Stimulated activated CD4-positive, alpha-beta T cell treated with anti-CD3 and anti-CD28 coated beads, TNF-alpha, amount 100 ng/mL, for 48 hours (primary cell): ENCODE measurements at regions not wholly inside any gene's neighbourhood (a gene's known extent, or its start where the extent isn't known, plus 50 kb on each side); places are given as distances from the start of the nearest gene placed in this dataset.
A peak's percentile ranks its signal among the peaks of the same experiment; 100 is the strongest.

Experiments
- DNase-seq, 3 donors: peaks; one replicate each; pipeline ENCODE4 v3.0.0-alpha.2; 2020; ENCODE audit warnings: low read depth in 3 of 3

- DNase-seq: no peak
Observed at GRCh38 chr2:177118636-177119035, 94.0 kb upstream of the HNRNPA3 start.

GRCh38 chr2:177119099-177119498 lies 93.5 kb upstream of the HNRNPA3 start:
- DNase-seq: no peak

- DNase-seq: no peak
Observed at GRCh38 chr2:177123048-177123447, 89.5 kb upstream of the HNRNPA3 start.

GRCh38 chr2:177124371-177124770 lies 88.2 kb upstream of the HNRNPA3 start:
- no peak for DNase-seq

- no peak for DNase-seq
Observed at GRCh38 chr2:177127821-177128220, 84.8 kb upstream of the HNRNPA3 start.

- no peak for DNase-seq
Observed at GRCh38 chr2:177129610-177130009, 83.0 kb upstream of the HNRNPA3 start.

GRCh38 chr2:177131858-177132257 lies 80.7 kb upstream of the HNRNPA3 start:
- DNase-seq: no peak

- DNase-seq: no peak
Observed at GRCh38 chr2:177138823-177139222, 73.8 kb upstream of the HNRNPA3 start.

- no peak for DNase-seq
Observed at GRCh38 chr2:177141866-177142265, 70.7 kb upstream of the HNRNPA3 start.

GRCh38 chr2:177143444-177143843 lies 69.2 kb upstream of the HNRNPA3 start:
- DNase-seq: no peak

- no peak for DNase-seq
Observed at GRCh38 chr2:177147093-177147694, 65.4 kb upstream of the HNRNPA3 start.

GRCh38 chr2:177147834-177148445 lies 64.7 kb upstream of the HNRNPA3 start:
- no peak for DNase-seq

GRCh38 chr2:177148477-177149154 lies 64.0 kb upstream of the HNRNPA3 start:
- peak; percentile 34 to 75 (median 64) for DNase-seq

- no peak for DNase-seq
Observed at GRCh38 chr2:177149155-177149503, 63.5 kb upstream of the HNRNPA3 start.

GRCh38 chr2:177153805-177154204 lies 58.8 kb upstream of the HNRNPA3 start:
- DNase-seq: no peak

- no peak for DNase-seq
Observed at GRCh38 chr2:177154809-177155208, 57.8 kb upstream of the HNRNPA3 start.

GRCh38 chr2:177155631-177156030 lies 57.0 kb upstream of the HNRNPA3 start:
- DNase-seq: no peak

- no peak for DNase-seq
Observed at GRCh38 chr2:177161741-177162460, 50.7 kb upstream of the HNRNPA3 start.
